ENCODE measurements at regions not wholly inside any gene's neighbourhood (a gene's known extent, or its start where the extent isn't known, plus 50 kb on each side); places are given as distances from the start of the nearest gene placed in this dataset.

DNA sequence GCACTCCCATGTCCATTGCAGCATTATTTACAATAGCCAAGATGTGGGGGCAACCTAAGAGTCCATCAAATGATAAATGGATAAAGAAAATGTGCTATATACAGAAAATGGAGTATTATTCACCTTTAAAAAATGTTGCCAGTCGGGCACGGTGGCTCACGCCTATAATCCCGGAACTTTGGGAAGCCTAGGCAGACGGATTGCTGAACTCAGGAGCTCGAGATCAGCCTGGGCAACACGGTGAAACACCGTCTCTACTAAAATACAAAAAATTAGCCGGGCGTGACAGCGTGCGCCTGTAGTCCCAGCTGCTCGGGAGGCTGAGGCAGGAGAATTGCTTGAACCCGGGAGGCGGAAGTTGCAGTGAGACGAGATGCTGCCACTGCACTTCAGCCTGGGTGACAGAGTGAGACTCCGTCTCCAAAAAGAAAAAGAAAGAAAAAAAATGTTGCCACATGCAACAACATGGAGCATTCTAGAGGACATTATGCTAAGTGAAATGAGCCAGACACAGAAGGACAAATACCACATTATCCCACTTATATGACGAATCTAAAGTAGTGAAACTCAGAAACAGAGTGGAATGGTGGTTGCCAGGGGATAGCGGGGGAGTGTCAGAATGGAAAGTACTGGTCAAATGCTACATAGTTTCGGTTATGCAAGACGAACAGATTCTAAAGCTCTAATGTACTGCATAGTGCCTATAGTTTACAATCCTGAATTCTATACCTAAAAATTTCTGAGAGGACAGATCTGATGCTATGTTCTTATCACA is 1385.6 kb upstream of the TMEFF2 start:
- H3K4me3 ChIP-seq (ENCODE audit: low read depth, low read length): no peak overlapping the region
- ChIA-PET CTCF (no interaction called here), POLR2A (no interaction called here)
- TF ChIP-seq, protein P1, sequence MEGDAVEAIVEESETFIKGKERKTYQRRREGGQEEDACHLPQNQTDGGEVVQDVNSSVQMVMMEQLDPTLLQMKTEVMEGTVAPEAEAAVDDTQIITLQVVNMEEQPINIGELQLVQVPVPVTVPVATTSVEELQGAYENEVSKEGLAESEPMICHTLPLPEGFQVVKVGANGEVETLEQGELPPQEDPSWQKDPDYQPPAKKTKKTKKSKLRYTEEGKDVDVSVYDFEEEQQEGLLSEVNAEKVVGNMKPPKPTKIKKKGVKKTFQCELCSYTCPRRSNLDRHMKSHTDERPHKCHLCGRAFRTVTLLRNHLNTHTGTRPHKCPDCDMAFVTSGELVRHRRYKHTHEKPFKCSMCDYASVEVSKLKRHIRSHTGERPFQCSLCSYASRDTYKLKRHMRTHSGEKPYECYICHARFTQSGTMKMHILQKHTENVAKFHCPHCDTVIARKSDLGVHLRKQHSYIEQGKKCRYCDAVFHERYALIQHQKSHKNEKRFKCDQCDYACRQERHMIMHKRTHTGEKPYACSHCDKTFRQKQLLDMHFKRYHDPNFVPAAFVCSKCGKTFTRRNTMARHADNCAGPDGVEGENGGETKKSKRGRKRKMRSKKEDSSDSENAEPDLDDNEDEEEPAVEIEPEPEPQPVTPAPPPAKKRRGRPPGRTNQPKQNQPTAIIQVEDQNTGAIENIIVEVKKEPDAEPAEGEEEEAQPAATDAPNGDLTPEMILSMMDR (IDR thresholded peaks at IDR 0.05; ENCODE audit: insufficient read depth, low read length, missing control alignments): no peak
- no peak for DNase-seq (ENCODE audit: low read depth, low spot score)

DNA sequence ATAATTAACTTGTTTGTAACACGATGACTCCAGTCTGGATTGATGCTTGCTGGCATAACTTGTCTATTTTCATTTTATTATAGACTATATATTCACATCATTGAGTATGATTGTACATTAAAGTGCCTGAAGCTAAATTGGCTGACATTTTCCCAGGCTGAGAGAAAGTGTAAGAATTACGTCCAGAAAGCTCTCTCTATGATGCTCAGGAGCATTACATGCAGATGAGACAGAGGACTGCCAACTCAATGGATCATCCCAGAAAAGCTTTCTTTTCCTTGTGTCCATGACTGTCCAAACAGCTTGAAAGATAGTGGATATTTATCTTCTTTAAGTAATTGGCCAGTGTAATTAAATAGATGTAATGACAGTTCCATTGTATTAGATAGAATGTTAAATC is 1372.2 kb upstream of the TMEFF2 start:
- POLR2A ChIA-PET: no interaction called here

DNA sequence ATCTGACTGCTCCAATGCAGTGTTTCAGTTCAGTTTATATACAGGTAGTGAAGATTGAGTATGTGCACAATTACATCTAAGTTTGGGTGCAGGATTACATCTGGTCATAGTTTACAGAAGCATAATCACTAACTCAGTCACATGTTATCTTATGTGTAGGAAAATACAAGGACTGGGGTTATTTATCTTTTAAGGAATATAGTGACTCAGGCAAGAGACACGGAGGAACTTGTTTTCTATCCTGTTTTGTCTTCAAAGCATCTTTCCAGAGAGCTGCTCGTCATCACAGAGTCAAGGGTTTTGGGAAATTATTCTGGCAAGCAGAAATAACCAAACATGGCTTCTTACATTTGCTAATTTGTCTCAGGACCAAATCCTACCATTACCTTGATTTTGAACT is 1371.5 kb upstream of the TMEFF2 start:
- POLR2A ChIA-PET: no interaction called here
- CTCF ChIA-PET: no interaction called here
- no peak overlapping the region for H3K4me3 ChIP-seq (ENCODE audit: low read depth, low read length)
- TF ChIP-seq, protein P1 (IDR thresholded peaks at IDR 0.05; ENCODE audit: insufficient read depth, low read length, missing control alignments): no peak
- DNase-seq (ENCODE audit: low read depth, low spot score): no peak

More for the DNA sequence above, 1372.2 kb upstream of the TMEFF2 start:
- CTCF ChIA-PET: no interaction called here
- no peak overlapping the region for H3K4me3 ChIP-seq (ENCODE audit: low read depth, low read length)
- DNase-seq (ENCODE audit: low read depth, low spot score): no peak
- TF ChIP-seq, protein P1 (IDR thresholded peaks at IDR 0.05; ENCODE audit: insufficient read depth, low read length, missing control alignments): no peak

DNA sequence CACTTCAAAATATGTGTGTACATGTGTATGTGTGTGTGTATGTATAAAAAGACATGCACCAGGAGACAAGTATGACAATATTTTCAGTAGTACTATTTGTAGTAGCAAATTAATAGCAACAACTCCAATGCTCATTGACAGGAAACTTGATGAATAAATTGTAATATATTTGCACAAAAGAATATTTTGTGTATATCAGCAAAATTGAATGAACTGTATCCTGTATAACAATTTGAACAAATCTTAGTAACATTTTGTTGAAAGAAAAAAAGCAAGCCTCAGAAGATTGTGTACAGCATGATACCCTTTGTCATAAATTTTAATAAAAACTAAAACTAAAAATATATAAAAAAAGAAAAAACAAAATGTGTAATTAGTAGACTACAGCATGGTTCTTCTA is 1367.3 kb upstream of the TMEFF2 start:
- TF ChIP-seq, protein P1 (IDR thresholded peaks at IDR 0.05; ENCODE audit: insufficient read depth, low read length, missing control alignments): no peak
- ChIA-PET POLR2A (no interaction called here), CTCF (no interaction called here)
- DNase-seq (ENCODE audit: low read depth, low spot score): no peak
- H3K4me3 ChIP-seq (ENCODE audit: low read depth, low read length): no peak overlapping the region

DNA sequence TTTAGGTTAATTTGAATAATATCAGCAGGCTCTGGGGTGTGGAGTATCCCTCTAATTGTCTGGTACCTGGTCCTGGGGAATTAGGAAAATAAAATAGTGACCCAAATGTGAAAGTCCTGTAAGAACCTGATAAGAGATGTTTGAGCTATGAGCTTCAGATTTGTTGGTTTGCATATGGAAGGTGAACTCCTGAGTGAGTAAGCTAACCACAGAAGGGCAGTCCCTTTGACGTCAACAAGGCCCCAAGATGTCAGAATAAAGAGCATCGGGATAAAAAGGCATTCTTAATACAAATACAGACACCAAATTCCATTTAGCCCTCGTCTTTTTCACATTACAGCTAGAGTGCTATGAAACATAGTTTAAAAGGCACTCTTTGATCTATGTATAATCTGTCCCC is 1366.3 kb upstream of the TMEFF2 start:
- CTCF ChIA-PET: no interaction called here
- H3K4me3 ChIP-seq (ENCODE audit: low read depth, low read length): no peak overlapping the region
- DNase-seq (ENCODE audit: low read depth, low spot score): no peak
- POLR2A ChIA-PET: no interaction called here
- TF ChIP-seq, protein P1 (IDR thresholded peaks at IDR 0.05; ENCODE audit: insufficient read depth, low read length, missing control alignments): no peak

DNA sequence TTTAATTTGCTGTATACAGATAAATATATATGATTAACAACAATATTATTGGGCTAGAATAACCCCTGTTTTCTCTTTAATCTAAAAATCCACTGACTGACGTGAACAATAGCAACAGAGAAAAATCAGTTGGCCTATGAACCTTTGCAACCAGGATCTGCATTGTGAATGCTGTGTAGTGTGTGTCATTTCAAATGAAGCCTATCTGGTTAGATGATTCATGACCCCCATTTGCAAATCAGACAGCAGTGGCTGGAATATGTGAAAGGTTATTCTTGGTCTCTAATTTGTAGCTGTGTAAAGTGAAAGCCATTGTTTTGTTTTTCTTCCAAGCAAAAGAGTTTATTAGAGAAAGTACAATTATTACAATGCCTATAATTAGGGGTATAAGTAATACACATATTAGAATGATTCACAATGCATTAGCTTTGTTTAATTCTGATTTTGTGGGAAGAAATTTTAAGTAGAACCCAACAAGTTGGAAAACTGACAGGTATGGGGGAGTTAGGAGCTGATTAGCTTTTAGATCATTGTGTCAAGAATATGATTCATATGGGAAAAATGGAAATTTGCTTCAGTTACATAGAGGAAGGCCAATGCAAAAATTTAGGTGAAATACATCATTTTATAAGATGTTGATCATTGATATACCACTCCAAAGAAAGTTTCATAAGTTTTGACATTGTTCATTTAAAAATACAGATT is 1362.2 kb upstream of the TMEFF2 start:
- CTCF ChIA-PET: no interaction called here
- no peak overlapping the region for H3K4me3 ChIP-seq (ENCODE audit: low read depth, low read length)
- TF ChIP-seq, protein P1 (IDR thresholded peaks at IDR 0.05; ENCODE audit: insufficient read depth, low read length, missing control alignments): no peak
- no peak for DNase-seq (ENCODE audit: low read depth, low spot score)
- POLR2A ChIA-PET: no interaction called here

Measured in AG04449 (cell line).